ENCODE measurements at regions not wholly inside any gene's neighbourhood (a gene's known extent, or its start where the extent isn't known, plus 50 kb on each side); places are given as distances from the start of the nearest gene placed in this dataset.

- ChIA-PET CTCF (no interaction called here), POLR2A (no interaction called here), RAD21 (ENCODE audit: unreplicated experiment) (no interaction called here), SMC1A (ENCODE audit: uncharacterized antibody, unreplicated experiment) (no interaction called here)
- TF ChIP-seq KAT2A (conservative IDR thresholded peaks at IDR 0.05; ENCODE audit: control insufficient read depth, low read depth, low read length): no peak
- TF ChIP-seq RELA (IDR thresholded peaks at IDR 0.05; ENCODE audit: borderline replicate concordance, partially characterized antibody): no peak
- no peak for TF ChIP-seq POLR2AphosphoS5 (IDR thresholded peaks at IDR 0.05; ENCODE audit: low read length)
- no peak for TF ChIP-seq KDM1A (IDR thresholded peaks at IDR 0.05; ENCODE audit: borderline replicate concordance)
- no peak for TF ChIP-seq IRF5 (IDR thresholded peaks at IDR 0.05; ENCODE audit: borderline replicate concordance)
- no peak for TF ChIP-seq ATF3 (IDR thresholded peaks at IDR 0.05; ENCODE audit: borderline replicate concordance, extremely low read depth, low read depth, low read length)
- no peak for TF ChIP-seq SIN3A (IDR thresholded peaks at IDR 0.05; ENCODE audit: low read depth, low read length)
- TF ChIP-seq ATF7 (IDR thresholded peaks at IDR 0.05; ENCODE audit: low read depth): no peak
- TF ChIP-seq TARDBP (IDR thresholded peaks at IDR 0.05; ENCODE audit: borderline replicate concordance): no peak
- no peak for TF ChIP-seq ZBED1 (IDR thresholded peaks at IDR 0.05; ENCODE audit: borderline replicate concordance)
- TF ChIP-seq RAD21 (IDR thresholded peaks at IDR 0.05; ENCODE audit: insufficient read depth, low read depth, low read length): no peak
- H3K27me3 ChIP-seq (replicated peaks in 1 of 2; ENCODE audit: control insufficient read depth in 2 of 2, insufficient read depth in 2 of 2, low read length in 1 of 2): no peaks in the 10 kb centered on the region
- H3K9ac ChIP-seq (ENCODE audit: control insufficient read depth, insufficient read depth, low read length): no peak overlapping the region
- H3K4me1 ChIP-seq (ENCODE audit: control insufficient read depth, insufficient read depth, low read length): no peaks in the 10 kb centered on the region
- DNase-seq (ENCODE audit: low read depth, low spot score): no peak
- no peak overlapping the region for H3K4me3 ChIP-seq
- no peak overlapping the region for H2AFZ ChIP-seq (ENCODE audit: control insufficient read depth, low read depth, low read length)
- in situ Hi-C loops (cut with MboI): no loop called here
- 76% methylated on average over 10 of the region's 10 CpGs for WGBS (ENCODE audit: insufficient coverage, insufficient replicate concordance, low lambda C conversion rate, missing lambda C conversion rate)
- H3K4me2 ChIP-seq (ENCODE audit: control insufficient read depth, insufficient read depth): no peak overlapping the region
- no peaks in the 10 kb centered on the region for H3K36me3 ChIP-seq (ENCODE audit: control insufficient read depth in 2 of 2, insufficient read depth in 2 of 2, low read length in 1 of 2)
- no peaks in the 10 kb centered on the region for H3K9me3 ChIP-seq (replicated peaks; ENCODE audit: control insufficient read depth, insufficient read depth, low read length)
- H4K20me1 ChIP-seq (ENCODE audit: control insufficient read depth, insufficient read depth): no peaks in the 10 kb centered on the region
- intact Hi-C loops (cut with micrococcal nuclease; ENCODE audit: unreplicated experiment): no loop called here
- no peak overlapping the region for H3K27ac ChIP-seq (ENCODE audit: control insufficient read depth, insufficient read depth)
- H3K79me2 ChIP-seq (ENCODE audit: control insufficient read depth, insufficient read depth, low read length): no peaks in the 10 kb centered on the region
- no peak for FAIRE-seq
- ATAC-seq: no peak
- no TSS peak for BruUV-seq (replicated peaks)
These were observed 307.6 kb downstream of the SKIDA1 start for GRCh38 chr10:21217748-21218367.
